Hepatocyte (in vitro differentiated cells): ENCODE measurements at regions not wholly inside any gene's neighbourhood (a gene's known extent, or its start where the extent isn't known, plus 50 kb on each side); places are given as distances from the start of the nearest gene placed in this dataset.

ENCODE experiments used
- DNase-seq: peaks from one replicate; pipeline ENCODE4 v3.0.0-alpha.2; 2016; ENCODE audit warnings: low spot score
- H2AFZ ChIP-seq: fragments of 200-600 bp; sonication (generic); 2 replicates; pipeline ENCODE4 v1.6.0; 2016; ENCODE audit warnings: antibody characterized with exemption, mild to moderate bottlenecking
- H3K27ac ChIP-seq: fragments of 200-600 bp; sonication (generic); 2 replicates; pipeline ENCODE4 v1.5.1; 2016; ENCODE audit warnings: mild to moderate bottlenecking
- H3K27me3 ChIP-seq: fragments of 200-600 bp; sonication (generic); 2 replicates; pipeline ENCODE4 v1.6.1; 2016
- H3K36me3 ChIP-seq: fragments of 200-600 bp; sonication (generic); replicated peaks from 2 replicates; pipeline ENCODE4 v1.5.1; 2016; ENCODE audit warnings: low read depth; ENCODE audit not compliant: insufficient read depth
- H3K4me1 ChIP-seq: fragments of 200-600 bp; sonication (generic); 2 replicates; pipeline ENCODE4 v1.5.1; 2016; ENCODE audit warnings: mild to moderate bottlenecking, moderate library complexity; ENCODE audit not compliant: insufficient read depth
- H3K4me2 ChIP-seq: fragments of 200-600 bp; sonication (generic); 2 replicates; pipeline ENCODE4 v1.6.0; 2016
- H3K4me3 ChIP-seq: fragments of 200-600 bp; sonication (generic); 2 replicates; pipeline ENCODE4 v1.5.1; 2016; ENCODE audit warnings: mild to moderate bottlenecking
- H3K79me2 ChIP-seq: fragments of 200-600 bp; sonication (generic); 2 replicates; pipeline ENCODE4 v1.6.0; 2017; ENCODE audit warnings: mild to moderate bottlenecking
- H3K9me2 ChIP-seq: fragments of 200-600 bp; sonication (generic); replicated peaks from 2 replicates; pipeline ENCODE4 v1.6.0; 2017; ENCODE audit warnings: mild to moderate bottlenecking; ENCODE audit not compliant: insufficient read depth
- H3K9me3 ChIP-seq: fragments of 200-600 bp; sonication (generic); 2 replicates; pipeline ENCODE4 v1.5.1; 2016; ENCODE audit warnings: low read depth, mild to moderate bottlenecking
- H4K20me1 ChIP-seq: fragments of 200-600 bp; sonication (generic); 2 replicates; pipeline ENCODE4 v1.6.0; 2016; ENCODE audit warnings: mild to moderate bottlenecking; ENCODE audit not compliant: insufficient read depth, poor library complexity, severe bottlenecking
- CTCF ChIP-seq: fragments of 200-600 bp; sonication (generic); IDR thresholded peaks from 2 replicates; pipeline ENCODE4 v1.5.1; 2016; ENCODE audit warnings: antibody characterized with exemption, mild to moderate bottlenecking; ENCODE audit not compliant: poor library complexity
- EZH2 ChIP-seq: fragments of 200-600 bp; sonication (generic); IDR thresholded peaks from 2 replicates; pipeline ENCODE4 v1.6.1; 2016; ENCODE audit warnings: antibody characterized with exemption, mild to moderate bottlenecking, borderline replicate concordance
- EZH2phosphoT487 ChIP-seq: fragments of 200-600 bp; sonication (generic); IDR thresholded peaks from one replicate; pipeline ENCODE4 v1.6.1; 2018; ENCODE audit warnings: antibody characterized with exemption, mild to moderate bottlenecking, low read depth, moderate library complexity; ENCODE audit not compliant: unreplicated experiment, severe bottlenecking
- WGBS: methylation state at CpG from one replicate; pipeline ENCODE4 v1.1.6; 2016; ENCODE audit warnings: low lambda C conversion rate; ENCODE audit errors: missing lambda C conversion rate; 5-methylcytosine and 5-hydroxymethylcytosine counted together

- no peak for DNase-seq
- Histone ChIP-seq H2AFZ (no peak overlapping the region), H3K9me2 (no peaks in the 10 kb centered on the region), H3K36me3 (no peaks in the 10 kb centered on the region), H3K4me1 (peaks cover 8% of the 10 kb centered on the region), H3K4me2 (no peak overlapping the region), H3K4me3 (no peak overlapping the region), H3K79me2 (no peaks in the 10 kb centered on the region), H3K27ac (no peak overlapping the region), H3K9me3 (no peaks in the 10 kb centered on the region), H3K27me3 (no peaks in the 10 kb centered on the region), H4K20me1 (no peaks in the 10 kb centered on the region)
- no peak for TF ChIP-seq EZH2
- no peak for TF ChIP-seq CTCF
- no peak for TF ChIP-seq EZH2phosphoT487
- WGBS, result 83% methylated on average over 9 of the region's 9 CpGs
Observed at GRCh38 chr9:88757406-88758010, 222.5 kb downstream of the NXNL2 start.

GRCh38 chr9:88759364-88759763, 224.4 kb downstream of the NXNL2 start:
- Histone ChIP-seq H3K79me2 (no peaks in the 10 kb centered on the region), H3K27me3 (no peaks in the 10 kb centered on the region), H3K4me3 (no peak overlapping the region), H3K9me3 (no peaks in the 10 kb centered on the region), H3K4me1 (peaks cover 5% of the 10 kb centered on the region), H3K27ac (no peak overlapping the region), H2AFZ (no peak overlapping the region), H3K4me2 (no peak overlapping the region), H3K9me2 (no peaks in the 10 kb centered on the region), H4K20me1 (no peaks in the 10 kb centered on the region), H3K36me3 (no peaks in the 10 kb centered on the region)
- WGBS, result 55% methylated on average over 5 of the region's 5 CpGs
- TF ChIP-seq EZH2phosphoT487, result no peak
- no peak for TF ChIP-seq CTCF
- TF ChIP-seq EZH2, result no peak
- no peak for DNase-seq

- no peak for DNase-seq
- 49% methylated on average over 4 of the region's 4 CpGs for WGBS
- Histone ChIP-seq H4K20me1 (no peaks in the 10 kb centered on the region), H3K9me2 (no peaks in the 10 kb centered on the region), H3K4me2 (no peak overlapping the region), H3K4me1 (no peaks in the 10 kb centered on the region), H3K27ac (no peak overlapping the region), H3K79me2 (no peaks in the 10 kb centered on the region), H3K4me3 (no peak overlapping the region), H2AFZ (no peak overlapping the region), H3K9me3 (no peaks in the 10 kb centered on the region), H3K36me3 (no peaks in the 10 kb centered on the region), H3K27me3 (no peaks in the 10 kb centered on the region)
- TF ChIP-seq EZH2 (no peak), CTCF (no peak), EZH2phosphoT487 (no peak)
Observed at GRCh38 chr9:88766778-88767503, 224.3 kb upstream of the S1PR3 start.

GRCh38 chr9:88767504-88767790, 223.8 kb upstream of the S1PR3 start:
- no peaks in the 10 kb centered on the region for H3K9me3 ChIP-seq
- no peak for DNase-seq
- no peaks in the 10 kb centered on the region for H3K4me1 ChIP-seq
- H3K9me2 ChIP-seq, result no peaks in the 10 kb centered on the region
- H3K4me2 ChIP-seq, result no peak overlapping the region
- H3K27ac ChIP-seq, result no peak overlapping the region
- no peaks in the 10 kb centered on the region for H4K20me1 ChIP-seq
- H2AFZ ChIP-seq, result no peak overlapping the region
- H3K27me3 ChIP-seq, result no peaks in the 10 kb centered on the region
- H3K79me2 ChIP-seq, result no peaks in the 10 kb centered on the region
- TF ChIP-seq EZH2phosphoT487 (no peak), EZH2 (no peak)
- H3K4me3 ChIP-seq, result no peak overlapping the region
- H3K36me3 ChIP-seq, result no peaks in the 10 kb centered on the region
